ENCODE measurements at regions not wholly inside any gene's neighbourhood (a gene's known extent, or its start where the extent isn't known, plus 50 kb on each side); places are given as distances from the start of the nearest gene placed in this dataset.

DNA sequence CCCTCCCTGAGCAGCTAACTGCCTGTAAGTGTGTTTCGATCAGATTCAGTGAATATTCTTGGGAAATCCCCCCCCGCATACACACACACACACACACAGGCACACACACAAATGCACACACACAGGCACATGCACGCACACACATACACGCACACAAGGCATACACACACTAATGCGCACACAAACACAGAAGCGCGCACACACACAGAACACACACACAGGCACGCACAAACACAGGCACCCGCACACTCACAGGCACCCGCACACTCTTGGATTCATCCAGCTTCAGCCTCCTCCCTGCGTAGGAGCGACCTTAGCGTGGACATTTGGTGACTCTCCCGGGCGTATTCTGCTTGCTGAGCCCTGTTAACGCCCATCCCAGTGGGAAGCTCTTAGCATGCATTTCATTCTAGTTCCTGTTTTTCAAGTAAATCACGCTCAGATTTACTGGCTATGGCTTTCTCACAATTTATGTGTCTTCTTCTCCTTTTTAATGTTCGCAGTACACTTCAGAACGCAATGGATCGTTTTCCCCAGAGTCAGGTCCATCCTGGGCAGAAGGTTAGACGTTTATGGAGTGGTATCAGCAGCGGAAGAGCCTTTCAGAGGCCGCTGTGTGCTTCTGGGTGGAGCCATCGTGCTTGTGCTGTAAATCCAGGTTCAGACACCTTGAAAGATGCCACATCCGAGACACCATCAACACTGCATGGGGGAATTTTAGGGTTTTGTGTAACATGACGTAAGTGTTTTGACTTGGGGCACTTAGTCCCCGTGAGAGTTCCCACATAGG is 656.6 kb downstream of the GALR1 start:
- DNase-seq (ENCODE audit: low read depth in 3 of 3) = no peak

DNA sequence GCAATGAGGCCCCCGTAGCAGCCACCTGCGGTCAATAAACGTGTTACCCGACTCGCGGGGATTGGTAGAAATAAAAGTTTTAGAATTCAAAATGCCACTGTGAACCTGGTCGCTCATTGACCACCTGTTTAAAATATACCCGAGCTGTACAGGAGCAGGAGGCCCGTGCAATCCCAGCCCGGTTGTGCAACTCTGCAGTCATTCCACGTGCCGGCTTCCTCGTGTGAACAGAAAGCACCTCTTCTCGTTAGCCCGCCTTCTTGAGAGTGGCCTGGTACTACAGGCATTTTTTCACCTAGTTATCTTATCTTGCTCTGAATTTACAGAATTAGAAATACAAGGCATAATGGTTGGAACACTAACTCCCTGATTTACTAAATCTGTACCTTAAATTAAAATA is 660.7 kb downstream of the GALR1 start:
- no peak for DNase-seq (ENCODE audit: low read depth in 3 of 3)

DNA sequence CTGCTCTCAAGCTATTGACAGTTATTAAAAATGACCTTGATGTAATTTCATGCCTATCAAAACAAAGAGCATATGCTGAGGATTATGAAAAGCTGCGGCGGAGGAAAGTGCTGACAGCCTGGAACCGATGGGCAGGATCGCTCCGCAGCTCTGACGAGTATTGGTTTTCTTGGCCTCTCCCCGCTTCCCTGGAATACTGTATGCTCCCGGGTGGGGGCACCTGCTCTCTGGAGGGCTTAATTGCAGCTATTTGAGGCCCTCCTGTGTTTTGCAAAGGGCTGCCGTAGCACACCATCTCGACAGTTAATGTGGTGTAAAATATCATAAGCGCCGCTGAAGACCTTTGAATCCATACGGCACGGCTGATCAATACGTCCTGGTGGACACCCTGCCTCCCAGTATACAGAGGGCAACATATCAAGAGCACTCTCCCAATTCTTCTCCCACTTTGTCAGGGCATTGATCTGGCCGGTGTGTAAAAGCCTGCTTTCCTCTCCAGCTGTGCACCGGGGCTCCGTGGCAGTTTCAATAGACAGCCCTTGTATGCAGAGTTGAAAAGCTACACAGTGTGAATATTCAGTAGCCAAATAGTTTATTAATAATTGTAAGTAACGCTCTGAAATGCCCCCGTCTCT is 662.4 kb downstream of the GALR1 start:
- no peak for DNase-seq (ENCODE audit: low read depth in 3 of 3)

DNA sequence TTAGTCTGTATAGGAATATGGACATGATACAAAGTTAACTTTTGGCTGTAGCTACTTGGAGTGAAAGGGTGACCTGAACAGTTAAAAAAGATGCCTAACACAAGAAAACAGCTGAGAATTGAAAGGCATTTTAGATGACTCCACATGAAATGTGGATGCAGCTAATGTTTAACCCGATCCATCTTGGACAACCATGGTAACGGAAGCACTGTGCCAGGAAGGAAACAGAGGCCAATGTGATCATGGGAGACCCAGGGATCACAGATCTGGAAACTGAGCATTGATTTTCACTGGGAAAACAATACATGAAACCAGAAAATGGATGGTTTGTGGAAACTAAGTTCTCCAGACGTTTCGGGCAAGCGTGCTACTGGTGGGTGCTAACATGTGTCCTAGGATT is 669.1 kb downstream of the GALR1 start:
- DNase-seq (ENCODE audit: low read depth in 3 of 3) = no peak

DNA sequence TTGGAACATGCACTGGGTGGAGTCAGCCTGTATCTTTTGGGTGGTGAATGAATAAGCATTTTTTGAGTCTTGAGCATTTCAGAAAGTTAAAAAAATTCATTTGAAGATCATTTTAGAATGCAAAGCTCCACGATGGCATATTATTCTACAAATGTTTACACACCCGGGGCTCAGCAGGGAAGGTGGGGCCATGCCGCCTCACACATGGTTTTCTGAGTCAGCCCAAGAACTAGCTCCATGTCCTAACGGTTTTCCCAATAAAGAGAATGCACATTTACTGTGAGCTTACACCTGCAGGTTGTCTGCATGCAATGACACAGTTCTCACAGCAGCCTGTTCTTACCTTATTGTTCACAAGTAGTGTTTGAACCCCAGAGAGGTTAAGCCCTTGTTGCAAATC is 670.3 kb downstream of the GALR1 start:
- DNase-seq (ENCODE audit: low read depth in 3 of 3) = no peak

DNA sequence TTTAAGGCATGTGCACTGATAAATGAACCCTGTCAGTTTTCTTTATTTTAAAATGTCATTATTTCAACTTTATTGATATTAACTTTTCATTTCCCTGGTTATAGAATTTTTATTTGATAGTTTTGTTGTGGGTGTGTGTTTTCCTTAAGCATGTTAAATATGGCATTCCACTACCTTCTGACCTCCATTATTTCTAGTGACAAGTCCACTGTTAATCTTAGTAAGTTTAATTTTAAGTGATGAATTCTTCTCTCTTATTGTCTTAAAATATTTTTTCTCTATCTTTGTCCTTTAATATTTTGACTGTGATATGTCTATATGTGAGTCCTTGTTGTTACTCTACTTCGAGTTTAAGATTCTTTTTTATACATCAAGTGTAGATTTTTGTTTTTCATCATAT is 685.7 kb downstream of the GALR1 start:
- no peak for DNase-seq (ENCODE audit: low read depth in 3 of 3)

DNA sequence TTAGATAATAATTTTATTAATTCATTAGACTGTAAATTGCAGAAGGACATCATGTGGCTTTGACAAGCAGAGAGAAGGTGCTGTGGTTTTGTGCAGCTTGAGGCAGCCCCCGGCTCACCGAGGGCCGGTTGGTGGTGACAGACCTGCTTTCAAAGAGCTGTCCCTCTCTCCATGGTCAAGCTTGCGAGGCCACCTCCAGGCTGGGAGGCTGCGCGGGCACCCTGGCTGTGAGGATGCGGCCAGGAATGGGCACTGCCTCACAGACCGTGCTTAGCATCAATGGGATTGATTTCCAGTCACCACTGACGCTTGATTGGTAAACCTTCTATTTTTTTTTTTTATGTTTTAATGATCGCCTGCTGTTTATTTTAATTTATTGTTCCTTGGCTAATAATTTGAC is 690.9 kb downstream of the GALR1 start:
- no peak for DNase-seq (ENCODE audit: low read depth in 3 of 3)

DNA sequence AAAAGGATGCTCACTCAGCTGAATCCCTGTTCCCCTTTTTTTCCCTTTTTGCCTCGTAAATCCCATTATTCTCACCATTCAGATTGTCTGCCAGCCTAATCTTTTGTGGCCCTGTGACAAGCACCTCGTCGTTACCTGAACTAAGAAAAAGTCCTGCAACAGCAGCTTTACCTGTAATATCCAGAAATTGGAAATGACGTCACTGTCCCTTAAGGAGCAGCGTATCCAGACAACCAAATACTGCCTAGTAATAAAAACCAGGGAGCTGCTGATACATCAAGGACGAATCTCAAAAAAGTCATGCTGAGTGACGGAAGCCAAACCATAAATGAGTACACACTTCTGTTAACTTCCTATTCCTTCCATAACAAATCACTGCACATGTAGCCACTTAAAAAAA is 694.9 kb downstream of the GALR1 start:
- no peak for DNase-seq (ENCODE audit: low read depth in 3 of 3)

DNA sequence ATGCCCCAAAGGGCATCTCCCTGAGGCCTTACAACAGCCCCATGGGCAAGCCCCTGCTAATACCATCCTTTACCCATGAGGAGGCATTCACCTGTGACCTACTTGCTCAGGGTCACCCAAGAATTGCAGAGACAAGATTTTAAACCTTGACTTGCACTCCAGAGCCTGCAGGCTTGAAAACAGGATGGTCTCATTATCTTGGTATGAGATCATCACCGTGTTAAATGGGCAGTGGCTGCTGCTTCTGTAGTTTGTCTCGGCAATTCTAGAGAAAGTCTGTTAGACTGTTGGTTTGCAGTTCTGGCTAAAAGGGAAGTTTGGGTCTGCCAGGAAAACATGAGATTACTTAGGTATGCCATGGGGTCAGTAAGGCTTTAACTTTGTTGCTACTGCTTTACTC is 698.9 kb downstream of the GALR1 start:
- no peak for DNase-seq (ENCODE audit: low read depth in 3 of 3)

DNA sequence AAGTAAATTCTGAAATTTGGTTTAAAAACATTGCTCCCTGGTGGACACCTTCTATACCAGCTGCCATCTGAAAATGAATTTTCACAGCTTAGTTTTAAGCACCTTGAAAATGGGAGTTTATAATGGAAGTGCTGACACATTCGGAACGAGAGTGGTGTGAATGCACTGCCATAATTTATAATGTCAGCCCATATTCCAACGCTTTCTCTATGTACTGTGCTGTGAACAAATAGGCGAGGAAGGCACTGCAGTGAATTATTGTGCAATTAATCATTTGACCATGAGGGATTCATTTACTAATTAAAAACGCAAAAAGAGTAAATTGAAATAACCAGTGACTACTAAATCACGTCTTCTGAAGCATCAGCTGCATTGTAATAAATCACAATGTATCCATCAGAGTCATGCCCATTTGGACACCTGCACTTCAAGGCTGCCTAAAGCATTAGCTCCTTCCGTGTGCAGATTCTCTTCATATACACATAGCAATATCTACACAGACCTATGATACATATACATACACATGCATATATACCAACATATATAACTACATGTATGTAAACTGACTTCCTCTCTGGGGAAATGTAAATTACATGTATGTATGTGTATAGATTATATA is 699.8 kb downstream of the GALR1 start:
- no peak for DNase-seq (ENCODE audit: low read depth in 3 of 3)

DNA sequence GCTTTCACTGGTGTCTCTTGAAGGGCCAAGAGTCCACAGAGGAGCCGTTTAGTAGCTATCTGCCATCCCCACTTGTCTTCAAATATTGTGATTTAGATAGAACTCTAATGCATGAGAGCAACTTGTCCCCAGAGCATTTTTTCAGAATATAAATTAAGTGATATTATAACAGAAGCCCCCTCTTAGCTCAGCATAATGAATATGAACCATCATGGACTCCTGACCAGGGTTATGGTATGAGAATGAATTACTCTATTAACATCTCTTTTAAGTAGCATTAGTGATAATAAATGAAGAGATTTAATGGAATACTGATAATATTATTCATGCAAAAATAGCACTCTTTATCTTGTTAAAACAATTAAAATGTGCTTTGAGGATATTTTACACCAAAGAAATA is 709.6 kb downstream of the GALR1 start:
- DNase-seq (ENCODE audit: low read depth in 3 of 3) = no peak

DNA sequence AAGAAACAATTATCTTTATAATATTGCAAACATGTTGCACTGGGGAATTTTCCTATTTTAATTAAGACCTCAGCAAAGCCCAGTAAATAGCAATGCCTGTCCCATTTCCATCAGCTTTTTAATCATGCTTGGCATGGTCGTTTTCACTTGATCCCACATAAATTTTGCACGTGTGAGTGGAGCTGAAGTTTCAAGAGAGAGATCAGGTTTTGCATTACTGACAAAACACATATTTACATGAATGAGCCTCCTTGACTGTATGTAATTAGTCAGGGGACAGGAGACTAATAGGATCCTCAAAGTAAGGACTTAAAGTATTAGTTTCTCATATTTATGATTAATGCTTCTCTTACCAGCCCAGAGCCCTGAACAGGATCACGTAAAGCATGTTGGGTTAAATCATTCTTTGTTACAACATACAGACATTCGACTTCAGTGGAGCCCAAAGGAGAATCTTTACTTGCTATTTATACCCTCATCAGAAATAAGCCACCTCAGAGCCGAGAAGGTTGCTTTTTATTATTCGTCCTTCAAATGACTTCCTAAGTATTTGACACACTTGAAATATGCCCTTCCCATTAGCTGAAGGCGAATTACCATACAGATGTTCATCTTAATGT is 711.3 kb downstream of the GALR1 start:
- DNase-seq (ENCODE audit: low read depth in 3 of 3) = no peak

DNA sequence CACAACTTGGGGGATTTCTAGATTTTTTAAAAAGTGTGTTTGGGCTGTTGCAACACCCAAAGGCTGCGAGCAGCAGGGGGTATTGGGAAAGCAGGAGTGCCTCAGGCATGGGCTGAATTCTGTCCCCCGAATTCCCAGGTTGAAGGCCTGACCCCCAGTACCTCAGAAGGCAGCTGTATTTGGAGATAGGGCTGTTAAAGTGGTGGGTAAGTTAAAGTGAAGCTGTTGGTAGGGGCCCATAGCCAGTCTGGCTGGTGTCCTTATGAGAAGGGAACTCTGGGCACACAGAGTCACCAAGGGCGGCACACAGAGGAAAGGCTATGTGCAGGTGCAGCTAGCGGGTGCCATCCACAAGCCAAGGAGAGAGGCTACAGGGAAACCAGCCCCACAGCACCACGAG is 717.4 kb downstream of the GALR1 start:
- no peak for DNase-seq (ENCODE audit: low read depth in 3 of 3)

DNA sequence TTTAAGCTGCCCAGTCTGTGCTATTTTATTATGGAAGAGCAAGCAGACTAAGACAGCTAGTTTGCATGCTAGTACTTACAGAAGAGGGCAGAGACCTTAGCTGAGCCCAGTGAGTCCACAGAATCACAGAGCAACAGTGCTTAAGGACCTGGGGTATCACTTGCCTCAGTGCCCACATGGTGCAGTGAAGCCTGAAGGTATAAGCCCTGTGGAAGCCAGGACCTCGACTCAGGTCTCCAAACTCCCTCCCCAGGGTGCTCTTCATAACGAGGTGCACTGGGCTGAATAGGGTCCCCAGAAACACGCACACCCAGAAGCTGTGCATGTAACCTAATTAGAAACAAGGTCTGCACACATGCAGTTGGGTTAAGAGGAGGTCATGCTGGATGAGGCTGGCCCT is 718.1 kb downstream of the GALR1 start:
- no peak for DNase-seq (ENCODE audit: low read depth in 3 of 3)

DNA sequence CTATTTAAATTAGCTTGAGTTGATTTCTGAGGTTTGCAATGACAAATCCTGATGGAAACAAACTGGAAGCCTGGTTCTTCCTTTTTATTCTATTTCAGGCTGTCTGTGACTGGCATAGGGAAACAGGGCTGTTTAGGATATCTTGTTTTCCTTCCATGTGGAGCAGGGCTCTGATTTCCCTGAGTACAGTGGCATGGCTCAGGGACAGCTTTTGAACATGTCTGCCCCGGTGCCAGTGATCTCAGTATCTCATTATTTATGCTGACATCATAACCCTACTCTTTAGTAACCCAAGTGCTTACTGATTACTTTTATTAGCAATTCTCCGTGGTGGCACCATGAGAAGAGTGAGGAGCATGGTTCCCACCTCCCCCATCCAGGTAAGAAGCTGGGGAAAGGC is 720.3 kb downstream of the GALR1 start:
- no peak for DNase-seq (ENCODE audit: low read depth in 3 of 3)

DNA sequence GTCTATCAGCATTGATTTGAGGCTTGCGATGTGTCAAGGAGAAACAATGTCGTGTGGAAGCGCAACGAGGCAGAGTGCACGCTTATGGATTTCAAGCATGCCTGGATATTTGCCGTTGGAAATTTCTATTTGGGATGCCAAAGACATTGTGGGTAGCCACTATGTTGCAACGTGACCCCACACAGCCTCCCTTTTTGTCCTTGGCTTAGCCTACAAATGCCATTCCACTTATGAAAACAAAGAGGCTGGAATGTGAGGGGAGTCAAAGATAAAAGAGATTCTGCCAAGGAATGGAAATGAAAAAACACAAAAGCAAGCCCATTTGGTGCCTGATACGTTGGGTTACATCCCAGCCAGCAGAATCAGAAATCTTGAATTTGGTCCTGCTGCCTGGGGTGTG is 721.2 kb downstream of the GALR1 start:
- no peak for DNase-seq (ENCODE audit: low read depth in 3 of 3)

DNA sequence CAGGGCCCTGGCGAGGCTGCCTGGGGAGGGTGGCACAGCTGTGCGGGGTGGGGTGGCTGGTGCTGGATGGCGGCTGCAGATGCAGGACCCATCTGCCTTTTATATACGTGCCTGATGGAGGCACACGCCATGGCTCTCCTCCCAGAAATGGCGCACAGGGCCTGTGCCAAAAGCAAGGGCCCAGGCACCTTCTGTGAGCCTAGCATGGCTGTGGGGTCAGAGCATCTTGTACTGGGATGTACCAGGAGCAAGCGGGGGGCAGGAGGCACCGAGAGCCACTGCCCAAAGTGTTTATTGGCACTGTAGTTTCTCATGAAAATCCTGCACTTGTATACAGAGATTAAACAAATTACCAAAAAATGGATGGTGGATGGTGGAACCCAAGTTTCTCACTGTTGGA is 724.1 kb downstream of the GALR1 start:
- DNase-seq (ENCODE audit: low read depth in 3 of 3) = no peak

DNA sequence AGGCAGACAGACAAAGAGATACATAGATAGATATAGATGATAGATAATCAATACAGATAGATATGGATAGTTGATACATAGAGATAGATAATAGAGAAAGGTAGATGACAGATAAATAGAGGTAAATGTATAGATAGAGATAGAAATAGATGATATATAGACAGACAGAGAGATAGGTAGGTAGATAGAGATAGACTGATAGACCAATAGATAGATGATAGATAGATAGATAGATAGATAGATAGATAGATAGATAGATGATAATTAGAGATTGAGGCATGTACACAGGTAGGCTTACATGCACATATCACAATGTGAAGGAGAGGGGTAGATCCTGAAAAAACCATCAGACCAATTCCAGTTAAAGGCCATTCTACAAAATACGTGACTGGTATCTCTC is 724.7 kb downstream of the GALR1 start:
- DNase-seq (ENCODE audit: low read depth in 3 of 3) = no peak

DNA sequence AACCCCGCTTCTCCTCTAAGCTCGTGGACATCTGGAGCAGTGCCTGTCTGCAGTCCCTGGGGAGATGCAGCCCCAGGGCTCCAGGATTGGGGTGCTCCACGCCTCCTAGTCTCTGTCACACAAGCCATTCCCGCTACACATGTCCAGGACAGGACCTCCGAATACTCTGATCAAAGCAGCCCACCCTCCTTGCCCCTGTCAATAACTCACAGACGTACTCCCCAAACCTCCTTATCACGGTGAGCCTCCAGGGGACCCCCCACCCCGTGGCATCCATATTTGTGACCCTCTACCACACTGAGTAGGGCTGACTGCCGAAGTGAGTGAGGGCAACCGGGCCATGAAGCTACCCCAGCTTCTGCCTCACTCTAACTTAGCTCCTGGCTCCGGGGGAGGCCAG is 727.7 kb downstream of the GALR1 start:
- DNase-seq (ENCODE audit: low read depth in 3 of 3) = no peak

DNA sequence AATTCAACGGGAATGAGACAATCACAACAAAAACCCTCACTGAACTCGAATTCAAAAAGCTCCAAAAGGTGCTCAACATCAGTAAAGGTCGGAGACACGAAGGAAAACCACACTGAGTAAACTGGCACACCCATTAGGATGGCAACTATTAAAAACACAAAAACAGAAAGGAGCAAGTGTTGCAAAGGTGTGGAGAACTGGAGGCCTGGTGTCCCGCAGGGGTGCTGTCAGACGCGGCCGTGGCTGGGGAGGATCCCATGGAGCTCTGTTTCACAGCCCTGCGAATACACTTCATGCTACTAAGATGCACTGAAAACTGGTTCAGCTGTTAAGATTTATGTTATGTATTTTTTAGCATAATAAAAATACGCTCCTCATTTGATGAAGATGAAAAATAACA is 730.6 kb downstream of the GALR1 start:
- DNase-seq (ENCODE audit: low read depth in 3 of 3) = no peak

DNA sequence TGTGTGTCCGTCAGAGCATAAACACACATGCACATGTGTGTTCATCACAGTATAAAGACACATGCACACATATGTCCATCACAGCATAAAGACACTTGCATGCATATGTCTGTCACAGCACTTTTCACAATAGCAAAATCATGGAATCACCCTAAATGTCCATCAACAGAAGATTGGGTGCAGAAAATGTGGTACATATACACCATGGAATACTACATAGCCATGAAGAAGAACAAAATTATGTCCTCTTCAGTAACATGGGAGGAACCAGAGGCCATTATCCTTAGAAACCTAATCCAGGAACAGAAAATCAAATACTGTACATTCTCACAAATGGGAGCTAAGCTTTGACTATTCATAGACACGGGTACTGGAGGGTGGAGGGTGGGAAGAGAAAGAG is 732.2 kb downstream of the GALR1 start:
- DNase-seq (ENCODE audit: low read depth in 3 of 3) = no peak

DNA sequence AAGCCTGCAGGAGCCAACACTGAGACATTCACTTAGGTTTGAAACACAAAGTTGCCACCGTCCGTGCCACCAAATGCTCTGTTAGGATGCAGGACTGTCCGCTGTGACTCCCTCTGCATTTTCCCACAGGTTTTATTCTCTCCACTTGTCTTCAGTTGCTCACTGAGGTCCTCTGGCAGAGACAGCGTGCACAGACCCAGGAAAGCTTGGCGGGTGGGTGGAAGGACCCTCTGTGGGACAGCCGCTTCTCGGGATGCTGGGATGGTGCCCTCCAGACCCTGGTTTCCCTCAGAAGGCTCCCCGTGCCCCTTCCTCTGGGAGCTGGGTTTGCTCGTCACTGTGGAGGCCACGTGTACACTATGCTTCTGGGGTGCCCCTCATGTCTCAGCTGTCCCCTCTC is 733.6 kb downstream of the GALR1 start:
- DNase-seq (ENCODE audit: low read depth in 3 of 3) = no peak

DNA sequence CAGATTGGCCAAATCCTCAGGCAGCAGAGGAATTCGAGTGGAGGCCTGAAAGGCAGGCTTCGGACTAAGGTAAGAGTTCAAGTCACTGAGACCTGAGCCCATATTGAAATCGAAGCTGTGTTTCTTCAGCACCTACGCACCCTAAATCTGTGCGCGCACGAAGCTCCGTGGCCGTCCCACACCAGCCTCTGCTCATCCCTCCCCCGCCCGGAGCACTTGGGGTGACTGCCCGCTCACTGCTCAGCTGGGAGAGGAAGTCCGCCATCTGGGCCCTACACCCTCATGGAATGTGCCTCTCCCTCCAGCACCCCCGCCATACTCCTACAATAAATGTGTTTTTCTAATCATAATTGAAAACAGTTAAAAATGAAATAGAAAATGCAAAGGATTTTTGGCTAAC is 734.5 kb downstream of the GALR1 start:
- no peak for DNase-seq (ENCODE audit: low read depth in 3 of 3)
